HUES64 (cell line): ENCODE measurements at regions not wholly inside any gene's neighbourhood (a gene's known extent, or its start where the extent isn't known, plus 50 kb on each side); places are given as distances from the start of the nearest gene placed in this dataset.
"Not testable (repeated sequence)": the region's sequence is repeated elsewhere in the genome, so short reads cannot be mapped to it uniquely, and the experiment has no call there.

Experiments used
- H3K27ac ChIP-seq: 2 replicates; pipeline ENCODE4 v1.7.0; 2013; ENCODE audit warnings: low read depth, low read length, inconsistent platforms
- H3K27me3 ChIP-seq: 2 replicates; pipeline ENCODE4 v1.6.1; 2013; ENCODE audit warnings: mild to moderate bottlenecking, low read length; ENCODE audit not compliant: insufficient read depth
- H3K36me3 ChIP-seq: 2 replicates; pipeline ENCODE4 v1.6.1; 2013; ENCODE audit warnings: mild to moderate bottlenecking, low read length; ENCODE audit not compliant: insufficient read depth
- H3K4me1 ChIP-seq: 2 replicates; pipeline ENCODE4 v1.6.1; 2013; ENCODE audit warnings: mild to moderate bottlenecking, low read length, moderate library complexity; ENCODE audit not compliant: insufficient read depth
- H3K4me3 ChIP-seq: 2 replicates; pipeline ENCODE4 v1.5.1; 2013; ENCODE audit warnings: mild to moderate bottlenecking, low read length, moderate library complexity
- H3K9ac ChIP-seq: 2 replicates; pipeline ENCODE4 v1.6.1; 2013; ENCODE audit warnings: mild to moderate bottlenecking, low read depth, low read length
- H3K9me3 ChIP-seq: 2 replicates; pipeline ENCODE4 v1.6.1; 2013; ENCODE audit warnings: low read depth, low read length; ENCODE audit not compliant: insufficient read depth
- WGBS: fragments of 150-250, 120-280 bp; methylation state at CpG from one replicate; pipeline ENCODE4 v1.1.7; 2013; ENCODE audit warnings: missing lambda C conversion rate; 5-methylcytosine and 5-hydroxymethylcytosine counted together

DNA sequence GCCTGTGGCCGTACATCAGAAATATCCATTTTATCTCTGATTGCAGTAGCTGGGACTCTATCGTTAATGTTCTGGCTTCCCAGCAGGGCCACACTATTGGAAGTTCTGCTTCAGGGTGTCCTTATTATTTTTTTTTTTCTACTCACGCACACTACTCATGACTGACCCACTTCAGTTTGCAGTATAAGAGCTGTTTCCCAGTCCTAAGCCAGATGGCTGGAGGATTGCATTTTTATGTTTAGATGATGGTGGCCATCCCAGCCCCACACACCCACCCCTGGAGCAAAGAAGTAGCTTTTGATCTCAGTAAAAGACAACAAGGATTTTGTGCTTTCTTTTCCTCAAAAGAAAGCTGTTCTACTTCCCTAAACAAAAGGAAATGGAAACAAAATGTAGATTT is 557.0 kb upstream of the GALNTL6 start:
- H3K9ac ChIP-seq, result no peak overlapping the region
- 96% methylated on average over 2 of the region's 3 CpGs for WGBS
- H3K4me3 ChIP-seq, result no peak overlapping the region
- H3K9me3 ChIP-seq, result no peaks in the 10 kb centered on the region
- H3K4me1 ChIP-seq, result no peaks in the 10 kb centered on the region
- no peak overlapping the region for H3K27ac ChIP-seq
- H3K36me3 ChIP-seq, result no peaks in the 10 kb centered on the region
- no peaks in the 10 kb centered on the region for H3K27me3 ChIP-seq

DNA sequence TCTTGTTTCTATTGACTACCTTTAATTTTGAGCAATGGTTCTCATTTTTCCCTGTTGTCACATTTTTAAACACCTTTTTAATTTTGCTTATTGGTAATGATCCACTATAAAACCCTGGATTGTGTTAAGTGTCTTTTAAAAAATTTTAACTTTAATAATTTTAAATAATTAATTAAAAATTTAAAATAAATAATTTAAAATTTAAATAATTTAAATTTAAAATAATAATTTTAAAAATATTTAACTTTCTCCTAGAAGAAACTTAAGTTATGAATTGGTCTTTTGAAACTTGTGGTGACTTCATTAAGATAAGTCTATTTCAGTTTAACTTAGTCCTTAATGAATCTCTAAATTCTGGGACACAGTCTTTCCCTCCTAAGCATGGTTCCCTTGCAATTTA is 566.3 kb upstream of the GALNTL6 start:
- Histone ChIP-seq H3K9me3 (no peaks in the 10 kb centered on the region), H3K4me3 (no peak overlapping the region), H3K4me1 (no peaks in the 10 kb centered on the region), H3K36me3 (no peaks in the 10 kb centered on the region), H3K9ac (no peak overlapping the region), H3K27me3 (no peaks in the 10 kb centered on the region), H3K27ac (no peak overlapping the region)

- Histone ChIP-seq H3K4me1 (no peaks in the 10 kb centered on the region), H3K27me3 (no peaks in the 10 kb centered on the region), H3K9me3 (no peaks in the 10 kb centered on the region), H3K36me3 (no peaks in the 10 kb centered on the region), H3K4me3 (no peak overlapping the region), H3K9ac (no peak overlapping the region), H3K27ac (no peak overlapping the region)
- WGBS, result 96% methylated on average over 2 of the region's 2 CpGs
These were observed 570.4 kb upstream of the GALNTL6 start for GRCh38 chr4:171242831-171243230.

DNA sequence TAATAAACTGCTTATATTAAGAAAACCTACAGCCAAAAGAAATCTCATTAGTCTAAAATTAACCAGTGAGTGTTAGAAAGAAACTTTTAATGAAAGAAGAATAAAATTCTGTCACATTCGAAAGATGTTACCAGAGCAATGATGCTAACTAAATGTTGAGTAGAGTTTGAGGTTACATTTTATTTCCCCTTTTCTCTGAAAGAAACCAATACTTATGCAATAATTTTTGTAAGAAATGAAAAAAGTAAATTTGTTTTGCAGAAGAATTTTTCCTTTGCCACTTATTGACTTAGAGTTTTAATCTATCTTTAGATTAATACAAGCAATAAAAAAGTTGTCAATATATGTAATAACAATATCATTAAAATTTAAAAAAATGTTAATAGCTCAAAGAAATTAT is 574.0 kb upstream of the GALNTL6 start:
- H3K9me3 ChIP-seq, result no peaks in the 10 kb centered on the region
- WGBS, result no CpG with 5 or more reads among the region's 1 CpG

GRCh38 chr4:171235521-171235920 is 577.7 kb upstream of the GALNTL6 start:
- WGBS, result 100% methylated on average over 1 of the region's 3 CpGs
- H3K4me3 ChIP-seq, result no peak overlapping the region
- no peak overlapping the region for H3K9ac ChIP-seq
- no peaks in the 10 kb centered on the region for H3K9me3 ChIP-seq
- no peaks in the 10 kb centered on the region for H3K4me1 ChIP-seq
- H3K36me3 ChIP-seq, result no peaks in the 10 kb centered on the region
- H3K27ac ChIP-seq, result no peak overlapping the region
- no peaks in the 10 kb centered on the region for H3K27me3 ChIP-seq

More for the DNA sequence above, 574.0 kb upstream of the GALNTL6 start:
- Histone ChIP-seq H3K36me3 (no peaks in the 10 kb centered on the region), H3K27ac (no peak overlapping the region), H3K27me3 (no peaks in the 10 kb centered on the region), H3K4me1 (no peaks in the 10 kb centered on the region), H3K9ac (no peak overlapping the region), H3K4me3 (no peak overlapping the region)

DNA sequence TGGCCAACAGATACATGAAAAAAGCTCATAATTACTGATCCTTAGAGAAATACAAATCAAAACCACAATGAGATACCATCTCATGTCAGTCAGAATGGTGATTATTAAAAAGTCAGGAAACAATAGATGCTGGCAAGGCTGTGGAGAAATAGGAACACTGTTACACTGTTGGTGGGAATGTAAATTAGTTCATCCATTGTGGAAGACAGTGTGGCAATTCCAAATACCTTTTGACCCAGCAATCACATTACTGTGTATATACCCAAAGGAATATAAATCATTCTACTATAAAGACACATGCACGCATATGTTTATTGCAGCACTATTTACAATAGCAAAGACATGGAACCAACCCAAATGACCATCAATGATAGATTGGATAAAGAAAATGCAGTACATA is 583.9 kb upstream of the GALNTL6 start:
- not testable (repeated sequence) for H3K27ac ChIP-seq, H3K4me3 ChIP-seq, H3K4me1 ChIP-seq, H3K9ac ChIP-seq, H3K27me3 ChIP-seq, H3K36me3 ChIP-seq, H3K9me3 ChIP-seq
- WGBS, result 100% methylated on average over 1 of the region's 1 CpG

DNA sequence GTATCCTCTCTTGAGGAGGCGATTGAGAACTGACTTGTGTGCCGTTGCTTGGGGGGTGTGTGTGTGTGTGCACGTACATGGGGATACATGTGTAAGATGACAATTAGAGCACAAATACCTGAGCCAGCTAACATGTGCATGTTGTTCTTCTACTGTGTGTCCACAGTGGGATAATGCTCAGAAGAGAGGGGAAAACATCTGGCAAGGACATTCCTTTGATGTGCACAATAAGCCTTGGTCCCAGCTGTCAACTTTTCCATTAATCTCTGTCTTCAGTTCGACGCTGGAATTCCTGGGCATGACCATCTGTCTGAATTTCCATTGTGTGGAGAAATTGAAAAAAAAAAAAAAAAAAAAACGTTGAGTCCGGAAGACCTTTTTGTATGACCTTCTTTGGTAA is 592.0 kb upstream of the GALNTL6 start:
- no peak overlapping the region for H3K27ac ChIP-seq
- WGBS, result 79% methylated on average over 7 of the region's 7 CpGs
- H3K9me3 ChIP-seq, result no peaks in the 10 kb centered on the region
- no peaks in the 10 kb centered on the region for H3K36me3 ChIP-seq
- H3K27me3 ChIP-seq, result no peaks in the 10 kb centered on the region
- no peaks in the 10 kb centered on the region for H3K4me1 ChIP-seq
- no peak overlapping the region for H3K4me3 ChIP-seq
- no peak overlapping the region for H3K9ac ChIP-seq

DNA sequence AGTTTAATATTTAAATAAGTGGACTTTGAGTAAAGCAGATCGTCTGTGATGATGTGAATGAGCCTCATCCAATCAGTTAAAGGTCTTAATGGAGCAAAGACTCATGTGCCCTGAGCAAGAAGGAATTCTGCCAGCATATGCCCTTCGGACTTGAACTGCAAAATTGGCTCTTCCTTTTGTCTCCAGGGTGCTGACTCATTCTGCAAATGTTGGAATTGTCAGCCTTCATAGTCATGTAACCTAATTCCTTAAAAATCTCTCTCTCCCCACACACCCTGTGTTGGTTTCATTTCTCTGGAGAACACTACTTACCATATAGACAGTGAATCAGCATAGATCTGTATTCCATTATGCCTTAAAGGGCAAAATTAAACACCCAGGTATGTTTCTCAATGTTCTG is 609.8 kb upstream of the GALNTL6 start:
- Histone ChIP-seq H3K27ac (no peak overlapping the region), H3K9me3 (no peaks in the 10 kb centered on the region), H3K36me3 (no peaks in the 10 kb centered on the region), H3K27me3 (no peaks in the 10 kb centered on the region), H3K4me1 (no peaks in the 10 kb centered on the region), H3K9ac (no peak overlapping the region), H3K4me3 (no peak overlapping the region)
- WGBS, result 86% methylated on average over 2 of the region's 2 CpGs

DNA sequence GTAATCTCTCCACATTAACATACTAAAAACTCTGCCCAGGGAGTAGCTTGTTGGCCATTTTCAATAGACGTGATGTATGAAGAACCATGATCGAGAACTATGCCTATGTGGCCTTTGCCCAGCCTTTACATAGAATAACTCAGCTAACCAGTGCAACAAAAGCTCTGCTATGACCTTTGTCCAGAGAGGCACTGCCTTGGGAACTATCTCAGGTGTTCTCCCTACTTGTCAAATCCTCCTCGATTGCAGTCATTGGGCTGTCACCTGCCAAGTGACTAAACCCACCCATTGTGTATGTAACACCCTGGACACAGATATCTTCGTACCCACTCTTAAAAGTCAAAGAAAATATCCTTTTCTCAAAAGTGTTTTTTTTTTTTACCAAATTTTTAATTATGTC is 610.3 kb upstream of the GALNTL6 start:
- Histone ChIP-seq H3K27ac (no peak overlapping the region), H3K27me3 (no peaks in the 10 kb centered on the region), H3K36me3 (no peaks in the 10 kb centered on the region), H3K9ac (no peak overlapping the region), H3K4me3 (no peak overlapping the region), H3K9me3 (no peaks in the 10 kb centered on the region), H3K4me1 (no peaks in the 10 kb centered on the region)
- WGBS, result 94% methylated on average over 4 of the region's 4 CpGs

GRCh38 chr4:171186700-171187099 is 626.5 kb upstream of the GALNTL6 start:
- no peak overlapping the region for H3K4me3 ChIP-seq
- H3K36me3 ChIP-seq, result no peaks in the 10 kb centered on the region
- 100% methylated on average over 1 of the region's 2 CpGs for WGBS
- no peak overlapping the region for H3K9ac ChIP-seq
- no peak overlapping the region for H3K27ac ChIP-seq
- H3K4me1 ChIP-seq, result no peaks in the 10 kb centered on the region
- no peaks in the 10 kb centered on the region for H3K9me3 ChIP-seq
- H3K27me3 ChIP-seq, result no peaks in the 10 kb centered on the region

DNA sequence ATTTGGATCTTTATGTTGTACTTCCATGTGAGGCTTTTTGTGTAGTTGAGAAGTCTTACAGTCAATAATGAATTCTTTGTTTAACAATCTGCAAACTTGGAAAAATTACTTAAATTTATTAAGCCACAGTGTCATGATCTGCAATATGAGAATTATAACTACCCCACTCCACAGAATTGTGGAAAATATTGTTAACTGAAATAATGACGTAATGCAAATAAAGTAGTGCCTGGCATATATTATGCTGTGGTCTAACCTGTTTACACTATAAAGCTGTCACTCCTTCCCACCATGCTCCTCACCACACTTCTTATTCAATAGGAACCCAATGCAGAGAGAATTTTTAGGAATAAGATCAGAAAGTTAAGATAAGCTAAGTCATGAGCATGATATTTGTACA is 632.1 kb upstream of the GALNTL6 start:
- Histone ChIP-seq H3K36me3 (no peaks in the 10 kb centered on the region), H3K27ac (no peak overlapping the region), H3K4me3 (no peak overlapping the region), H3K27me3 (no peaks in the 10 kb centered on the region), H3K9ac (no peak overlapping the region), H3K4me1 (no peaks in the 10 kb centered on the region), H3K9me3 (no peaks in the 10 kb centered on the region)
- no CpG with 5 or more reads among the region's 1 CpG for WGBS

DNA sequence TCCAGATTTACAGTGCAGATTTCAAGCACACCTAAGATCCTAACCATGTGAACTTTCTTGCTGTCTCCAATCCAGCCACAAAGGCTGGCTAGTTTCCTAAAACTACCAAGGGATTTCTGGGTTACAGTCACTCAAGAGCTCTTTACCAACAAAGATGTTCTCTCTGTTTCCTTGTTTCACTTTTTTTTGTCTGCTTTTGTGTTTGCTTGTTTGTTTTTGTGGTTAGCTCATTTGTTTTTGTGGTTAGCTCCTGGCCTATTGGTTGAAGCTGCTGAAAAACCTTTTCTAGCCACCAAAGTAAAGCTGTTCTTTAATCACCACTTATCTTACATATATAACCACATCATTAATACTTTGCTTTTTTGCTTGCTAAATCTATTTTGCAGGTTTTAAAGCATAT is 642.5 kb upstream of the GALNTL6 start:
- H3K9ac ChIP-seq, result no peak overlapping the region
- no peaks in the 10 kb centered on the region for H3K36me3 ChIP-seq
- no peak overlapping the region for H3K27ac ChIP-seq
- no peaks in the 10 kb centered on the region for H3K27me3 ChIP-seq
- H3K9me3 ChIP-seq, result no peaks in the 10 kb centered on the region
- H3K4me3 ChIP-seq, result no peak overlapping the region
- no peaks in the 10 kb centered on the region for H3K4me1 ChIP-seq
